H1 (cell line): ENCODE measurements at regions not wholly inside any gene's neighbourhood (a gene's known extent, or its start where the extent isn't known, plus 50 kb on each side); places are given as distances from the start of the nearest gene placed in this dataset.

Source experiments
- CTCF ChIA-PET: fragments of 300-600 bp; sonication (Branson Sonifier 250); formaldehyde crosslinking; loops from one replicate; lab custom pipeline; 2021; ENCODE audit not compliant: partially characterized antibody; lab: Charles Lee
- POLR2A ChIA-PET: fragments of 300-600 bp; sonication (Branson Sonifier 250); formaldehyde crosslinking; loops from one replicate; lab custom pipeline; 2021; ENCODE audit warnings: inconsistent platforms; ENCODE audit not compliant: partially characterized antibody; lab: Charles Lee
- DNase-seq, 2 experiments: peaks; one replicate each; pipeline versions ENCODE4 v3.0.0 to v3.0.0-alpha.2; 2010 to 2022; ENCODE audit warnings: low spot score in 2 of 2, low read depth in 1 of 2, mixed read lengths in 1 of 2
- FAIRE-seq: peaks from 2 replicates; lab custom pipeline; 2011; peaks lifted over from hg19 to GRCh38; lab: Jason Lieb, UNC
- H2AFZ ChIP-seq: 2 replicates; pipeline ENCODE4 v1.8.1; 2012; ENCODE audit warnings: low read length, inconsistent platforms
- H2AK5ac ChIP-seq: 2 replicates; pipeline ENCODE4 v1.6.1; 2013; ENCODE audit warnings: low read depth, low read length
- H2BK120ac ChIP-seq: replicated peaks from 2 replicates; pipeline ENCODE3; 2013; ENCODE audit warnings: low read depth, low read length, inconsistent platforms
- H2BK12ac ChIP-seq: 2 replicates; pipeline ENCODE4 v1.6.1; 2013; ENCODE audit warnings: low read depth, low read length
- H2BK15ac ChIP-seq: 2 replicates; pipeline ENCODE4 v1.6.1; 2013; ENCODE audit warnings: low read length
- H2BK20ac ChIP-seq: 2 replicates; pipeline ENCODE4 v1.6.1; 2013; ENCODE audit warnings: low read length
- H2BK5ac ChIP-seq: 2 replicates; pipeline ENCODE4 v1.6.1; 2013; ENCODE audit warnings: low read depth, low read length
- H3K14ac ChIP-seq: 2 replicates; pipeline ENCODE4 v1.6.1; 2013; ENCODE audit warnings: inconsistent platforms; ENCODE audit not compliant: insufficient read length
- H3K18ac ChIP-seq: 2 replicates; pipeline ENCODE4 v1.6.1; 2013; ENCODE audit warnings: low read length; ENCODE audit errors: extremely low read depth
- H3K23ac ChIP-seq: 2 replicates; pipeline ENCODE4 v1.6.1; 2013; ENCODE audit warnings: inconsistent platforms; ENCODE audit not compliant: insufficient read length
- H3K23me2 ChIP-seq: 2 replicates; pipeline ENCODE4 v1.6.1; 2013; ENCODE audit warnings: low read depth, low read length
- H3K27ac ChIP-seq: 2 replicates; pipeline ENCODE4 v1.6.1; 2011; ENCODE audit warnings: low read depth, low read length, inconsistent platforms
- H3K27me3 ChIP-seq, 4 experiments: replicated peaks in 1 of 4; 1 replicate in 1 of 4; 2 replicates in 3 of 4; pipeline versions ENCODE4 v1.6.1 to v1.8.1; 2011 to 2013; ENCODE audit warnings: low read length in 3 of 4, mild to moderate bottlenecking in 3 of 4, inconsistent platforms in 2 of 4, mixed read lengths in 2 of 4, moderate library complexity in 1 of 4; ENCODE audit not compliant: control insufficient read depth in 3 of 4, insufficient read depth in 3 of 4; ENCODE audit errors: extremely low read depth in 1 of 4
- H3K36me3 ChIP-seq, 4 experiments: 2 replicates each; pipeline versions ENCODE4 v1.6.1 to v1.8.1; 2011 to 2013; ENCODE audit warnings: mild to moderate bottlenecking in 4 of 4, low read length in 3 of 4, moderate library complexity in 2 of 4, control low read depth in 1 of 4, inconsistent platforms in 1 of 4; ENCODE audit not compliant: insufficient read depth in 4 of 4, control insufficient read depth in 2 of 4
- H3K4ac ChIP-seq: replicated peaks from 2 replicates; pipeline ENCODE3; 2013; ENCODE audit warnings: low read length, low read depth, mixed read lengths, inconsistent platforms; ENCODE audit not compliant: insufficient read length
- H3K4me1 ChIP-seq, 4 experiments: replicated peaks in 1 of 4; 1 replicate in 1 of 4; 2 replicates in 3 of 4; pipeline versions ENCODE4 v1.6.1 to v1.8.1; 2011 to 2013; ENCODE audit warnings: low read length in 3 of 4, inconsistent platforms in 2 of 4, mixed read lengths in 1 of 4; ENCODE audit not compliant: insufficient read depth in 4 of 4, control insufficient read depth in 3 of 4
- H3K4me2 ChIP-seq, 2 experiments: 2 replicates each; pipeline versions ENCODE4 v1.6.1 to v1.8.1; 2011 to 2013; ENCODE audit warnings: low read depth in 2 of 2, low read length in 2 of 2, control low read depth in 1 of 2, inconsistent platforms in 1 of 2, mild to moderate bottlenecking in 1 of 2; ENCODE audit not compliant: insufficient read depth in 1 of 2
- H3K4me3 ChIP-seq, 4 experiments: fragments of 200-600, 300-600 bp in 1 of 4; sonication (generic), shearing (Covaris generic), sonication (Bioruptor Twin) in 1 of 4; 2 replicates each; pipeline versions ENCODE4 v1.5.1 to v1.8.1; 2011 to 2016; ENCODE audit warnings: low read length in 4 of 4, low read depth in 3 of 4, control low read depth in 2 of 4, inconsistent platforms in 2 of 4, mild to moderate bottlenecking in 2 of 4, mixed read lengths in 1 of 4, moderate library complexity in 1 of 4; ENCODE audit not compliant: insufficient read depth in 2 of 4; ENCODE audit errors: extremely low read depth in 1 of 4
- H3K56ac ChIP-seq: replicated peaks from 2 replicates; pipeline ENCODE3; 2013; ENCODE audit warnings: low read depth, mild to moderate bottlenecking, mixed read lengths, low read length, inconsistent platforms; ENCODE audit not compliant: insufficient read length
- H3K79me1 ChIP-seq: 2 replicates; pipeline ENCODE4 v1.6.1; 2013; ENCODE audit warnings: low read depth, low read length, control low read depth
- H3K79me2 ChIP-seq, 2 experiments: 2 replicates each; pipeline versions ENCODE4 v1.6.1 to v1.8.1; 2012 to 2013; ENCODE audit warnings: low read length in 2 of 2, mild to moderate bottlenecking in 2 of 2, inconsistent platforms in 1 of 2; ENCODE audit not compliant: insufficient read depth in 2 of 2, control insufficient read depth in 1 of 2
- H3K9ac ChIP-seq, 4 experiments: replicated peaks in 1 of 4; 1 replicate in 1 of 4; 2 replicates in 3 of 4; pipeline versions ENCODE4 v1.6.1 to v1.8.1; 2011 to 2013; ENCODE audit warnings: low read depth in 3 of 4, low read length in 3 of 4, control low read depth in 2 of 4, mild to moderate bottlenecking in 2 of 4, moderate library complexity in 2 of 4, inconsistent platforms in 1 of 4; ENCODE audit errors: extremely low read depth in 1 of 4
- H3K9me3 ChIP-seq, 2 experiments: 2 replicates each; pipeline versions ENCODE4 v1.6.1 to v1.8.1; 2012 to 2013; ENCODE audit warnings: mild to moderate bottlenecking in 2 of 2, moderate library complexity in 2 of 2, control low read depth in 1 of 2, inconsistent platforms in 1 of 2, low read depth in 1 of 2, low read length in 1 of 2, mixed read lengths in 1 of 2; ENCODE audit not compliant: insufficient read depth in 2 of 2
- H4K20me1 ChIP-seq, 2 experiments: replicated peaks in 1 of 2; 2 replicates each; pipeline versions ENCODE3 to v1.8.1; 2011 to 2013; ENCODE audit warnings: inconsistent platforms in 2 of 2, low read length in 2 of 2, mild to moderate bottlenecking in 1 of 2; ENCODE audit not compliant: insufficient read depth in 2 of 2, control insufficient read depth in 1 of 2
- H4K5ac ChIP-seq: 2 replicates; pipeline ENCODE4 v1.6.1; 2013; ENCODE audit warnings: low read length, low read depth, mixed read lengths, inconsistent platforms; ENCODE audit not compliant: insufficient read length
- H4K8ac ChIP-seq: 2 replicates; pipeline ENCODE4 v1.8.0; 2013; ENCODE audit warnings: mild to moderate bottlenecking, moderate library complexity, low read length, inconsistent platforms; ENCODE audit not compliant: insufficient read depth; ENCODE audit errors: extremely low read depth
- H4K91ac ChIP-seq: replicated peaks from 2 replicates; pipeline ENCODE3; 2013; ENCODE audit warnings: low read length, mixed read lengths, inconsistent platforms; ENCODE audit not compliant: insufficient read length
- ATF3 ChIP-seq: IDR thresholded peaks from 2 replicates; pipeline ENCODE4 v1.6.1; 2011; ENCODE audit warnings: low read depth, mild to moderate bottlenecking, low read length; ENCODE audit not compliant: insufficient read depth
- CTBP2 ChIP-seq: IDR thresholded peaks from 2 replicates; pipeline ENCODE4 v1.7.0; 2011; ENCODE audit warnings: borderline replicate concordance, mild to moderate bottlenecking, moderate library complexity, mixed read lengths, low read length; ENCODE audit not compliant: insufficient read depth, insufficient read length
- CTCF ChIP-seq, 3 experiments: IDR thresholded peaks; 1 replicate in 2 of 3; 2 replicates in 1 of 3; pipeline versions ENCODE4 v1.5.1 to v1.6.1; 2011; ENCODE audit warnings: low read length in 3 of 3, mild to moderate bottlenecking in 3 of 3, inconsistent platforms in 2 of 3, low read depth in 1 of 3, moderate library complexity in 1 of 3; ENCODE audit not compliant: insufficient read depth in 1 of 3; ENCODE audit errors: control extremely low read depth in 1 of 3
- EGR1 ChIP-seq: IDR thresholded peaks from 2 replicates; pipeline ENCODE4 v1.6.1; 2011; ENCODE audit warnings: low read depth, low read length, borderline replicate concordance
- RAD21 ChIP-seq, 2 experiments: IDR thresholded peaks in 1 of 2; conservative IDR thresholded peaks in 1 of 2; 2 replicates each; pipeline ENCODE4 v1.6.1; 2011; ENCODE audit warnings: low read depth in 2 of 2, low read length in 2 of 2, improper control_type of control experiment in 1 of 2, inconsistent platforms in 1 of 2, mild to moderate bottlenecking in 1 of 2, moderate library complexity in 1 of 2
- RFX5 ChIP-seq: IDR thresholded peaks from 2 replicates; pipeline ENCODE4 v1.6.1; 2011; ENCODE audit warnings: low read depth, low read length, improper control_type of control experiment, borderline replicate concordance
- SP1 ChIP-seq: IDR thresholded peaks from 2 replicates; pipeline ENCODE4 v1.6.1; 2011; ENCODE audit warnings: low read depth, low read length
- USF2 ChIP-seq: IDR thresholded peaks from 2 replicates; pipeline ENCODE4 v1.6.1; 2011; ENCODE audit warnings: low read length, improper control_type of control experiment
- YY1 ChIP-seq: IDR thresholded peaks from 2 replicates; pipeline ENCODE4 v1.6.1; 2011; ENCODE audit warnings: low read depth, mild to moderate bottlenecking, low read length
- WGBS, 2 experiments: shearing (Covaris generic) in 1 of 2; methylation state at CpG; one replicate each; pipeline versions ENCODE4 v1.1.6 to v1.1.7; 2013 to 2015; ENCODE audit warnings: low lambda C conversion rate in 2 of 2, mixed read lengths in 2 of 2, inconsistent platforms in 1 of 2, low coverage in 1 of 2, missing lambda C conversion rate in 1 of 2; ENCODE audit not compliant: insufficient replicate concordance in 2 of 2, insufficient coverage in 1 of 2, insufficient read length in 1 of 2; ENCODE audit errors: extremely low coverage in 1 of 2, missing lambda C conversion rate in 1 of 2; 5-methylcytosine and 5-hydroxymethylcytosine counted together

GRCh38 chr2:204401114-204401513 lies 144.2 kb upstream of the PARD3B start:
- no peaks in the 10 kb centered on the region for H3K4me1 ChIP-seq
- H4K8ac ChIP-seq, result no peak overlapping the region
- H4K91ac ChIP-seq, result no peak overlapping the region
- H3K14ac ChIP-seq, result no peak overlapping the region
- 92% methylated on average over 5 of the region's 5 CpGs; no CpG with 5 or more reads in 1 of the 2 experiments for WGBS, 2 experiments
- H3K27ac ChIP-seq, result no peak overlapping the region
- H3K79me2 ChIP-seq, result no peaks in the 10 kb centered on the region
- H3K4me2 ChIP-seq, result no peak overlapping the region
- H3K18ac ChIP-seq, result no peak overlapping the region
- H2BK15ac ChIP-seq, result no peak overlapping the region
- no peak overlapping the region for H3K4me3 ChIP-seq
- no peak overlapping the region for H2BK5ac ChIP-seq
- ChIA-PET POLR2A (no interaction called here), CTCF (interaction anchor here (0.9 to 1.2 kb wide), 2 partner anchors 10 to 223 kb away, joined by 3 to 6 read pairs; no protein-coding TSS in a partner anchor)
- H3K9ac ChIP-seq, result no peak overlapping the region
- H2AFZ ChIP-seq, result no peak overlapping the region
- no peaks in the 10 kb centered on the region for H3K27me3 ChIP-seq
- FAIRE-seq (no peak), DNase-seq (no peak)
- H2BK12ac ChIP-seq, result no peak overlapping the region
- H3K36me3 ChIP-seq, result no peaks in the 10 kb centered on the region
- H2BK120ac ChIP-seq, result no peak overlapping the region
- no peaks in the 10 kb centered on the region for H4K20me1 ChIP-seq
- H3K56ac ChIP-seq, result no peak overlapping the region
- no peak overlapping the region for H2BK20ac ChIP-seq
- no peak overlapping the region for H4K5ac ChIP-seq
- H3K9me3 ChIP-seq, result no peaks in the 10 kb centered on the region; a peak in 1 of 4 replicates
- no peaks in the 10 kb centered on the region for H3K79me1 ChIP-seq
- no peak overlapping the region for H3K23ac ChIP-seq
- no peak overlapping the region for H2AK5ac ChIP-seq
- no peaks in the 10 kb centered on the region for H3K23me2 ChIP-seq
- H3K4ac ChIP-seq, result no peak overlapping the region
- TF ChIP-seq EGR1, result no peak
- no peak for TF ChIP-seq CTCF (IDR thresholded peaks at IDR 0.05; ENCODE audit: control extremely low read depth in 1 of 3, insufficient read depth in 1 of 3, low read depth in 1 of 3, low read length in 3 of 3)
- no peak for TF ChIP-seq SP1
- TF ChIP-seq CTBP2, result no peak
- TF ChIP-seq RAD21 (IDR thresholded peaks at IDR 0.05 in 1 of 2, conservative IDR thresholded peaks at IDR 0.05 in 1 of 2; ENCODE audit: low read depth in 2 of 2, low read length in 2 of 2), result no peak
- TF ChIP-seq YY1, result no peak
- TF ChIP-seq RFX5, result no peak
- no peak for TF ChIP-seq ATF3
- no peak for TF ChIP-seq USF2
